Spleen (tissue), 7 donors: ENCODE measurements at regions not wholly inside any gene's neighbourhood (a gene's known extent, or its start where the extent isn't known, plus 50 kb on each side); places are given as distances from the start of the nearest gene placed in this dataset.

Source experiments
- CTCF ChIP-seq, 11 experiments: fragments of 200-600 bp in 7 of 11; fragments of 450-650 bp in 4 of 11; sonication (generic) in 4 of 11; IDR thresholded peaks in 8 of 11; conservative IDR thresholded peaks in 3 of 11; 1 replicate in 7 of 11; 2 replicates in 4 of 11; pipeline versions ENCODE4 v1.4.0 to v1.8.0; 2016 to 2021; ENCODE audit warnings: antibody characterized with exemption in 11 of 11, inconsistent platforms in 4 of 11, mild to moderate bottlenecking in 1 of 11
- POLR2A ChIP-seq, 3 donors: fragments of 450-650 bp; IDR thresholded peaks; one replicate each; pipeline ENCODE4 v1.5.1; 2017; ENCODE audit warnings: antibody characterized with exemption in 3 of 3, mild to moderate bottlenecking in 1 of 3
- POLR2AphosphoS5 ChIP-seq, 3 donors: sonication (generic); formaldehyde crosslinking; IDR thresholded peaks; one replicate each; pipeline ENCODE4 v1.5.1; 2017; ENCODE audit warnings: antibody characterized with exemption in 3 of 3
- donor health status: DM: no; HTN: no; CAD: no; lungs with moderate emphysema.
- donor health status: DM: no; HTN: no; CAD: no.
- donor health status: DM: no; HTN: no; CAD: no.

GRCh38 chr10:8248868-8249267 lies 194.4 kb downstream of the GATA3 start:
- TF ChIP-seq CTCF (IDR thresholded peaks at IDR 0.05 in 8 of 11, conservative IDR thresholded peaks at IDR 0.05 in 3 of 11) = no peak
- TF ChIP-seq POLR2A (IDR thresholded peaks at IDR 0.05) = no peak
- no peak for TF ChIP-seq POLR2AphosphoS5 (IDR thresholded peaks at IDR 0.05)
